Endodermal cell (in vitro differentiated cells): ENCODE measurements at regions not wholly inside any gene's neighbourhood (a gene's known extent, or its start where the extent isn't known, plus 50 kb on each side); places are given as distances from the start of the nearest gene placed in this dataset.

Experiments
- DNase-seq: peaks from one replicate; pipeline ENCODE4 v3.0.0-alpha.2; 2017
- H3K27ac ChIP-seq: 2 replicates; pipeline ENCODE4 v1.5.1; 2013; ENCODE audit warnings: mild to moderate bottlenecking, low read depth, low read length, moderate library complexity
- H3K27me3 ChIP-seq: 2 replicates; pipeline ENCODE4 v1.6.1; 2013; ENCODE audit warnings: mild to moderate bottlenecking, low read length, moderate library complexity; ENCODE audit not compliant: insufficient read depth, control insufficient read depth, poor library complexity, severe bottlenecking
- H3K36me3 ChIP-seq: 2 replicates; pipeline ENCODE4 v1.7.0; 2013; ENCODE audit warnings: mild to moderate bottlenecking, low read length, moderate library complexity; ENCODE audit not compliant: control insufficient read depth, insufficient read depth
- H3K4me1 ChIP-seq: one replicate; pipeline ENCODE4 v1.7.0; 2013; ENCODE audit warnings: low read length; ENCODE audit not compliant: control insufficient read depth, insufficient read depth
- H3K4me3 ChIP-seq: 2 replicates; pipeline ENCODE4 v1.5.1; 2013; ENCODE audit warnings: mild to moderate bottlenecking, low read length, moderate library complexity
- H3K9ac ChIP-seq: 2 replicates; pipeline ENCODE4 v1.6.1; 2013; ENCODE audit warnings: mild to moderate bottlenecking, low read length, moderate library complexity; ENCODE audit not compliant: poor library complexity, severe bottlenecking; ENCODE audit errors: extremely low read depth
- H3K9me3 ChIP-seq: 2 replicates; pipeline ENCODE4 v1.6.1; 2013; ENCODE audit warnings: mild to moderate bottlenecking, low read length, moderate library complexity; ENCODE audit not compliant: control insufficient read depth
- H3K27ac Mint-ChIP-seq: 2 replicates; pipeline ENCODE4 v1.8.0; 2020; ENCODE audit warnings: mixed read lengths
- H3K27me3 Mint-ChIP-seq: 2 replicates; pipeline ENCODE4 v1.8.0; 2021; ENCODE audit warnings: mild to moderate bottlenecking, mixed read lengths; ENCODE audit not compliant: insufficient read depth
- H3K36me3 Mint-ChIP-seq: 2 replicates; pipeline ENCODE4 v1.8.0; 2020; ENCODE audit warnings: low read depth, mixed read lengths
- H3K4me1 Mint-ChIP-seq: 2 replicates; pipeline ENCODE4 v1.8.0; 2020; ENCODE audit warnings: mixed read lengths
- H3K4me3 Mint-ChIP-seq: 2 replicates; pipeline ENCODE4 v1.8.0; 2020; ENCODE audit warnings: mild to moderate bottlenecking, moderate library complexity, mixed read lengths
- H3K9me3 Mint-ChIP-seq: 2 replicates; pipeline ENCODE4 v1.8.0; 2020; ENCODE audit warnings: mild to moderate bottlenecking, mixed read lengths
- WGBS, 2 experiments: methylation state at CpG; one replicate each; pipeline versions ENCODE4 v1.1.5 to v1.1.7; 2013; ENCODE audit warnings: missing lambda C conversion rate in 2 of 2, mixed read lengths in 1 of 2; ENCODE audit not compliant: insufficient coverage in 1 of 2, insufficient read length in 1 of 2; 5-methylcytosine and 5-hydroxymethylcytosine counted together
- TF ChIP-seq, protein P1 (sequence below): fragments of 200-600 bp; sonication (generic); conservative IDR thresholded peaks from 2 replicates; pipeline ENCODE4 v1.5.0; 2021; ENCODE audit warnings: antibody characterized with exemption, mild to moderate bottlenecking

- no peak overlapping the region for H3K4me3 ChIP-seq
Observed at GRCh38 chr2:235390108-235390815, 103.6 kb upstream of the AGAP1 start.

DNA sequence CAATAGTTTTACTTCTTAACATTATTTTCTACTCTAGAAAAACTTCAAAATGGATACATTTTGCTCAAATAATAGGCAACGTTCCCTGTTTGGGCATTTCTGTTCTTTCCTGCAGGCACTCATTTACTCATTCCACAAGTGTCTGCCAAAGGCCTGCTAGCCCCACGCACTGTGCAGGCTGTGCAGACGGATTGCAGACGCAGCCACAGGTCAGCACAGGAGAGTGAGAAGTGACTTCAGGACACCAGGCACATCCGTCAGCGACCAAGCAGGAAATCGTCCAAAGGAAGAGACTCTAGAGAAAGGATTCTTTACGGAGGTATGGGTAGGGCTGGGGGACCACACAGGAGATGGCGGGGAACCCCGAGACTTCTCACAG lies 103.0 kb upstream of the AGAP1 start:
- no peak overlapping the region for H3K4me3 ChIP-seq
- no peaks in the 10 kb centered on the region for H3K36me3 Mint-ChIP-seq
- no peak for DNase-seq
- TF ChIP-seq, protein P1, sequence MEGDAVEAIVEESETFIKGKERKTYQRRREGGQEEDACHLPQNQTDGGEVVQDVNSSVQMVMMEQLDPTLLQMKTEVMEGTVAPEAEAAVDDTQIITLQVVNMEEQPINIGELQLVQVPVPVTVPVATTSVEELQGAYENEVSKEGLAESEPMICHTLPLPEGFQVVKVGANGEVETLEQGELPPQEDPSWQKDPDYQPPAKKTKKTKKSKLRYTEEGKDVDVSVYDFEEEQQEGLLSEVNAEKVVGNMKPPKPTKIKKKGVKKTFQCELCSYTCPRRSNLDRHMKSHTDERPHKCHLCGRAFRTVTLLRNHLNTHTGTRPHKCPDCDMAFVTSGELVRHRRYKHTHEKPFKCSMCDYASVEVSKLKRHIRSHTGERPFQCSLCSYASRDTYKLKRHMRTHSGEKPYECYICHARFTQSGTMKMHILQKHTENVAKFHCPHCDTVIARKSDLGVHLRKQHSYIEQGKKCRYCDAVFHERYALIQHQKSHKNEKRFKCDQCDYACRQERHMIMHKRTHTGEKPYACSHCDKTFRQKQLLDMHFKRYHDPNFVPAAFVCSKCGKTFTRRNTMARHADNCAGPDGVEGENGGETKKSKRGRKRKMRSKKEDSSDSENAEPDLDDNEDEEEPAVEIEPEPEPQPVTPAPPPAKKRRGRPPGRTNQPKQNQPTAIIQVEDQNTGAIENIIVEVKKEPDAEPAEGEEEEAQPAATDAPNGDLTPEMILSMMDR: no peak
- no peaks in the 10 kb centered on the region for H3K27me3 ChIP-seq
- no peaks in the 10 kb centered on the region for H3K36me3 ChIP-seq
- WGBS, 2 experiments: 87 to 96% methylated on average over 7 to 10 of the region's 10 CpGs
- no peaks in the 10 kb centered on the region for H3K9me3 Mint-ChIP-seq
- H3K27me3 Mint-ChIP-seq: peaks cover 7% of the 10 kb centered on the region
- no peaks in the 10 kb centered on the region for H3K4me1 Mint-ChIP-seq
- H3K27ac ChIP-seq: no peak overlapping the region
- H3K27ac Mint-ChIP-seq: no peak overlapping the region
- no peak overlapping the region for H3K9ac ChIP-seq
- no peak overlapping the region for H3K4me3 Mint-ChIP-seq
- no peaks in the 10 kb centered on the region for H3K4me1 ChIP-seq
- no peaks in the 10 kb centered on the region for H3K9me3 ChIP-seq

More at GRCh38 chr2:235390108-235390815, 103.6 kb upstream of the AGAP1 start:
- Histone ChIP-seq H3K27me3 (no peaks in the 10 kb centered on the region), H3K9ac (no peak overlapping the region), H3K36me3 (no peaks in the 10 kb centered on the region), H3K4me1 (no peaks in the 10 kb centered on the region), H3K9me3 (no peaks in the 10 kb centered on the region), H3K27ac (no peak overlapping the region)
- TF ChIP-seq, protein P1: no peak
- Mint-ChIP-seq H3K27me3 (peaks cover 7% of the 10 kb centered on the region), H3K4me3 (no peak overlapping the region), H3K9me3 (no peaks in the 10 kb centered on the region), H3K36me3 (no peaks in the 10 kb centered on the region), H3K4me1 (no peaks in the 10 kb centered on the region), H3K27ac (no peak overlapping the region)
- no peak for DNase-seq
- WGBS, 2 experiments: 91 to 93% methylated on average over 9 to 13 of the region's 13 CpGs

- Mint-ChIP-seq H3K27me3 (peaks cover 7% of the 10 kb centered on the region), H3K4me1 (no peaks in the 10 kb centered on the region), H3K36me3 (no peaks in the 10 kb centered on the region), H3K27ac (no peak overlapping the region), H3K9me3 (no peaks in the 10 kb centered on the region), H3K4me3 (no peak overlapping the region)
- WGBS, 2 experiments: 93 to 97% methylated on average over 28 of the region's 28 CpGs
- Histone ChIP-seq H3K4me1 (no peaks in the 10 kb centered on the region), H3K36me3 (no peaks in the 10 kb centered on the region), H3K4me3 (no peak overlapping the region), H3K9me3 (no peaks in the 10 kb centered on the region), H3K27ac (no peak overlapping the region), H3K9ac (no peak overlapping the region), H3K27me3 (no peaks in the 10 kb centered on the region)
- TF ChIP-seq, protein P1: no peak
- DNase-seq: no peak
Observed at GRCh38 chr2:235391921-235392615, 101.8 kb upstream of the AGAP1 start.
